ENCODE measurements at regions not wholly inside any gene's neighbourhood (a gene's known extent, or its start where the extent isn't known, plus 50 kb on each side); places are given as distances from the start of the nearest gene placed in this dataset.

DNA sequence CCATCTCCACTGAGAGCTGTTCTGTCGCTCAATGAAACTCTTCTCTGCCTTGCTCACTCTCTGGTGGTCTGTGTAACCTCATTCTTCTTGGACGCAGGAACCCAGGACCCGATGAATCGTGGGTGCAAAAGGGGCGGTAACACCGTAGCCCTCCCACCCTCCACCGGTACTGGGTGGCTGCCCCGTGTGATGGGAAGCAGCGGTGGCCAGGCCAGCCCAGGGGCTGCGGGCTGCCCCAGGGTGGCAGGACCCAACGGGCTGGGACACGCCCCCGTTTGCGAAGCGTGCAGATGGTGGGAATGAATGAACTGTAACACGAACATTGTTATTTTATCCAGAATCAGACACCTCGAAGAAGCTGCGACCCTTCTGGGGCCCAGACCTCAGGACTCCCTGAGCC is 92.3 kb upstream of the BACE2 start:
- Histone ChIP-seq H3K27ac (no peak overlapping the region), H3K9me3 (no peaks in the 10 kb centered on the region), H3K4me3 (no peak overlapping the region), H3K36me3 (no peaks in the 10 kb centered on the region), H3K27me3 (no peaks in the 10 kb centered on the region), H3K4me1 (no peaks in the 10 kb centered on the region)
- no peak for DNase-seq
- TF ChIP-seq, protein P1, sequence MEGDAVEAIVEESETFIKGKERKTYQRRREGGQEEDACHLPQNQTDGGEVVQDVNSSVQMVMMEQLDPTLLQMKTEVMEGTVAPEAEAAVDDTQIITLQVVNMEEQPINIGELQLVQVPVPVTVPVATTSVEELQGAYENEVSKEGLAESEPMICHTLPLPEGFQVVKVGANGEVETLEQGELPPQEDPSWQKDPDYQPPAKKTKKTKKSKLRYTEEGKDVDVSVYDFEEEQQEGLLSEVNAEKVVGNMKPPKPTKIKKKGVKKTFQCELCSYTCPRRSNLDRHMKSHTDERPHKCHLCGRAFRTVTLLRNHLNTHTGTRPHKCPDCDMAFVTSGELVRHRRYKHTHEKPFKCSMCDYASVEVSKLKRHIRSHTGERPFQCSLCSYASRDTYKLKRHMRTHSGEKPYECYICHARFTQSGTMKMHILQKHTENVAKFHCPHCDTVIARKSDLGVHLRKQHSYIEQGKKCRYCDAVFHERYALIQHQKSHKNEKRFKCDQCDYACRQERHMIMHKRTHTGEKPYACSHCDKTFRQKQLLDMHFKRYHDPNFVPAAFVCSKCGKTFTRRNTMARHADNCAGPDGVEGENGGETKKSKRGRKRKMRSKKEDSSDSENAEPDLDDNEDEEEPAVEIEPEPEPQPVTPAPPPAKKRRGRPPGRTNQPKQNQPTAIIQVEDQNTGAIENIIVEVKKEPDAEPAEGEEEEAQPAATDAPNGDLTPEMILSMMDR (IDR thresholded peaks at IDR 0.05): no peak
- TF ChIP-seq POLR2A (IDR thresholded peaks at IDR 0.05): no peak
- intact Hi-C loops (cut with DNase I; ENCODE audit: low total_unique reads): no loop called here

DNA sequence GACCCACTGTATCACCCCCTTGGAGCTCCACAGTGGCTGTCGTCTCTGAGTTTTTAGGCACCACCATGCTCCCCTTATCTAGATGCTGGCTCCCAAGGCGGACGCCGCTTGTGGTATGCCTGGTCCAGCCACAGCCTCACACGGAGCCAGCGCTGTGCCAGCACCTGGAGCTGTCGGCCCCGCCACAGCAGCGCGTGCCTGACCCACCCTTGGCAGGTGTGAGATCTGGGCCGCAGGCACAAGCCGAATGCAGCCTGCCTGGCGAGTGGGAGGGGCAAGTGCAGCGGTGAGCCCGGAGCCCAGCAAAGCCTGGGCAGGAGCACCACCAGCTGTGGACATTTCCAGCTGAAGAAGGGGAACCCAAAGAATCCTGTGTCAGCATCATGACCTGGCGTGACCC is 91.9 kb upstream of the BACE2 start:
- intact Hi-C loops (cut with DNase I; ENCODE audit: low total_unique reads): no loop called here
- TF ChIP-seq, protein P1 (IDR thresholded peaks at IDR 0.05): no peak
- TF ChIP-seq POLR2A (IDR thresholded peaks at IDR 0.05): no peak

DNA sequence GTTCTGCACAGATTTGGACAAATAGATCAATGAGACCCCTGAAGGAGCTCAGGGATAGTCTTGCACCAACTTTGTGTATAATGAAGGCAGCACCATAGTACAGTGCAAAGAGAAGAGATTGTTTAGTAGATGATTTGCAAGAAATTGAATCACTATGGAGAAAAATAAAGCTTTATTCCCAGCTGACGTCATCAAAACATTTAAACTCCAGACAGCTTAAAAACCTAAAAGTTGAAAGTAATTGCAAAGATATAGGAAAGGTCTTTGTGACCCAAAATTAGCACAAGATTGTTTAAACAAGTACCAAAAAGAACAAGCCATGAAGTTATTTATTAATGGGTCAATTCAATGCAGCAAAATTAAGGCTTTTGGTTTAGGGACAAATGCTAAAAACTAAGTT is 88.8 kb upstream of the BACE2 start:
- Histone ChIP-seq H3K27me3 (no peaks in the 10 kb centered on the region), H3K4me1 (no peaks in the 10 kb centered on the region), H3K4me3 (no peak overlapping the region), H3K36me3 (no peaks in the 10 kb centered on the region), H3K9me3 (no peaks in the 10 kb centered on the region), H3K27ac (no peak overlapping the region)
- no peak for TF ChIP-seq POLR2A (IDR thresholded peaks at IDR 0.05)
- TF ChIP-seq, protein P1 (IDR thresholded peaks at IDR 0.05): no peak
- DNase-seq: no peak
- intact Hi-C loops (cut with DNase I; ENCODE audit: low total_unique reads): no loop called here

More for the DNA sequence above, 91.9 kb upstream of the BACE2 start:
- Histone ChIP-seq H3K4me1 (no peaks in the 10 kb centered on the region), H3K9me3 (no peaks in the 10 kb centered on the region), H3K36me3 (no peaks in the 10 kb centered on the region), H3K27ac (no peak overlapping the region), H3K27me3 (no peaks in the 10 kb centered on the region), H3K4me3 (no peak overlapping the region)
- DNase-seq: no peak

DNA sequence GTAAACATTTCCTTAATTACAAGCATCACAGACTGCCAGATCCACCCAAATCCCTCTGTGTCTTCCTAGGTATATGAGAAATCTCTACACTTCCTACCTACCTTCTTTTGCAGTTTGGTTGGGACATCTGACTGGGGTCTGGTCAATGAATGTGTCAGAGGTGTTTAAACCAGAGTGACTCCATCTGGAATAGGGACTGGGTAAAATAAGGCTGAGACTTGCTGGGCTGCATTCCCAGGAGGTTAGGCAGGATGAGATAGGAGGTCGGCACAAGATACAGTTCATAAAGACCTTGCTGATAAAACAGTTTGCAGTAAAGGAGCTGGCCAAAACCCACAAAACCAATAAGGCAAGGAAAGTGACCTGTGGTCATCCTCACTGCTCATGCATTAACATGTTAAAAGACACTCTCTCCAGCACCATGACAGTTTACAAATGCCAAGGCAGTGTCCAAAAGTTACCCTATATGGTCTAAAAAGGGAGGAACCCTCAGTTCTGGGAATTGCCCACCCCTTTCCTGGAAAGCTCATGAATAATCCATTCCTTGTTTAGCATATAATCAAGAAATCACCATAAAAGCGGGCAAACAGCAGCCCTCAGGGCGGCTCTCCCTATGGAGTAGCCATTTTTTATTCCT is 87.4 kb upstream of the BACE2 start:
- no peak overlapping the region for H3K27ac ChIP-seq
- no peak for TF ChIP-seq POLR2A (IDR thresholded peaks at IDR 0.05)
- TF ChIP-seq, protein P1 (IDR thresholded peaks at IDR 0.05): no peak
- no peaks in the 10 kb centered on the region for H3K9me3 ChIP-seq
- H3K27me3 ChIP-seq: no peaks in the 10 kb centered on the region
- intact Hi-C loops (cut with DNase I; ENCODE audit: low total_unique reads): no loop called here
- H3K4me3 ChIP-seq: no peak overlapping the region
- no peak for DNase-seq
- no peaks in the 10 kb centered on the region for H3K36me3 ChIP-seq
- H3K4me1 ChIP-seq: no peaks in the 10 kb centered on the region

DNA sequence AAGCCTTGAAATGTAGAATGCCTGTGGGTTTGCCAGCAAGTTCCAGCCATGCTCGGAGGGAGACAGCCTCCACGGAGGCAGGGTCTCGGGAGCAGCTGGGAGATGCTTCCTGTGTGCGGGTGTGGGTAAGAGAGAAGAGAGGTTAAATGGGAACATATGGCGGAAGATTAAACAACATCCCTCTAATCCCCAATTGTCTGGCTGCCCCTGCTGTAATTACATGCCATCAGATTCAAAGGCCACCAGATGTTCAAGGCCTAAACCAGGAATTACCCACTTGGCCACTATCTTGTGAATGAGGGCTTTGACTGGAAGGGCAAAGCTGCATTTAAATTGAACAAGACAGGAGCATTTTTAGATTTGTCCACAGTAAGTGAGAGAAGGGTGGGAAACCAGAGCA is 81.4 kb upstream of the BACE2 start:
- DNase-seq: no peak
- Histone ChIP-seq H3K27me3 (no peaks in the 10 kb centered on the region), H3K4me3 (no peak overlapping the region), H3K4me1 (no peaks in the 10 kb centered on the region), H3K36me3 (no peaks in the 10 kb centered on the region), H3K9me3 (no peaks in the 10 kb centered on the region), H3K27ac (no peak overlapping the region)
- TF ChIP-seq, protein P1 (IDR thresholded peaks at IDR 0.05): no peak
- TF ChIP-seq POLR2A (IDR thresholded peaks at IDR 0.05): no peak
- intact Hi-C loops (cut with DNase I; ENCODE audit: low total_unique reads): no loop called here
